ENCODE measurements at regions not wholly inside any gene's neighbourhood (a gene's known extent, or its start where the extent isn't known, plus 50 kb on each side); places are given as distances from the start of the nearest gene placed in this dataset.

DNA sequence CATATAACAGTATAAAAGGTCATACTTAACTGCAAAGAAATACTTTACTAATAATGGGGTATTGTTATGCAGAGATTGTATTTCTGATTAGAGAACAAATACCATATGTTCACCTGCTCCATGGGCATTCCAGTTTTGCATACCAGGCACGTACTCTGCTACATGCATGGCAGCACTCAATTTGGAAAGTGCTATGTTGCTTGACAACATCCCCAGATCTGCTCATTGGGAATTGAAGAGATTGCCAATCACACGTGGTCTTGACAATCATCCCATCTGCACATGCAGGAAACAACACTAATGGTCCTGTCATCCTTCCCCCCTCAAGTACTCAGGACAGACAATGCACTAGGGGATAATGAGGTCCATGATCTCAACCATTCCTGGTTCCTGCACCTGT lies 63.4 kb upstream of the PDE4B start:
- TF ChIP-seq EZH2phosphoT487 (IDR thresholded peaks at IDR 0.05; ENCODE audit: low read depth, severe bottlenecking, unreplicated experiment): no peak
- TF ChIP-seq, protein P1, sequence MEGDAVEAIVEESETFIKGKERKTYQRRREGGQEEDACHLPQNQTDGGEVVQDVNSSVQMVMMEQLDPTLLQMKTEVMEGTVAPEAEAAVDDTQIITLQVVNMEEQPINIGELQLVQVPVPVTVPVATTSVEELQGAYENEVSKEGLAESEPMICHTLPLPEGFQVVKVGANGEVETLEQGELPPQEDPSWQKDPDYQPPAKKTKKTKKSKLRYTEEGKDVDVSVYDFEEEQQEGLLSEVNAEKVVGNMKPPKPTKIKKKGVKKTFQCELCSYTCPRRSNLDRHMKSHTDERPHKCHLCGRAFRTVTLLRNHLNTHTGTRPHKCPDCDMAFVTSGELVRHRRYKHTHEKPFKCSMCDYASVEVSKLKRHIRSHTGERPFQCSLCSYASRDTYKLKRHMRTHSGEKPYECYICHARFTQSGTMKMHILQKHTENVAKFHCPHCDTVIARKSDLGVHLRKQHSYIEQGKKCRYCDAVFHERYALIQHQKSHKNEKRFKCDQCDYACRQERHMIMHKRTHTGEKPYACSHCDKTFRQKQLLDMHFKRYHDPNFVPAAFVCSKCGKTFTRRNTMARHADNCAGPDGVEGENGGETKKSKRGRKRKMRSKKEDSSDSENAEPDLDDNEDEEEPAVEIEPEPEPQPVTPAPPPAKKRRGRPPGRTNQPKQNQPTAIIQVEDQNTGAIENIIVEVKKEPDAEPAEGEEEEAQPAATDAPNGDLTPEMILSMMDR (IDR thresholded peaks at IDR 0.05; ENCODE audit: poor library complexity): no peak

Data from hepatocyte (in vitro differentiated cells).